HG02642 (cell line): ENCODE measurements at regions not wholly inside any gene's neighbourhood (a gene's known extent, or its start where the extent isn't known, plus 50 kb on each side); places are given as distances from the start of the nearest gene placed in this dataset.
"Not testable (repeated sequence)": the region's sequence is repeated elsewhere in the genome, so short reads cannot be mapped to it uniquely, and the experiment has no call there.

Experiments
- ATAC-seq: cut with Tn5 transposase; IDR thresholded peaks from one replicate; pipeline ENCODE4 v1.9.1; 2021; ENCODE audit warnings: mild to moderate bottlenecking; ENCODE audit not compliant: unreplicated experiment, poor library complexity

DNA sequence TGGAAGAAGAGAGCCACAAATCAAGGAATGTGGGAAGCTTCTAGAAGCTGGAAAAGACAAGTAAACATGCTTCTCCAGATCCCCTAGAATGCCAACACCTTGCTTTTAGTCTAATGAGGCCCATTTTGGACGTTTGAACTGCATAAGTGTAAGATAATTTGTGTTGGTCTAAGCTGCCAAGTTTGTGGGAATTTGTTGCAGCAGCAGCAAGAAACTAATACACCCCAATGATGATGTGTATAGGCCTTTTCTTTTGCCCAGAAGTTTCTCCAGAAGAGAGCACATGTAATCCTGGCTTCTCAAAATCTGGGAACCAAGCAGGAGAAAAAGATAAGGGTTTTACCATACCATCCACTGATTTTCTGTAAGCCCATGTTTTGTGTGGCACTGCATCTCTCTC is 96.1 kb upstream of the DPT start:
- ATAC-seq: no peak

DNA sequence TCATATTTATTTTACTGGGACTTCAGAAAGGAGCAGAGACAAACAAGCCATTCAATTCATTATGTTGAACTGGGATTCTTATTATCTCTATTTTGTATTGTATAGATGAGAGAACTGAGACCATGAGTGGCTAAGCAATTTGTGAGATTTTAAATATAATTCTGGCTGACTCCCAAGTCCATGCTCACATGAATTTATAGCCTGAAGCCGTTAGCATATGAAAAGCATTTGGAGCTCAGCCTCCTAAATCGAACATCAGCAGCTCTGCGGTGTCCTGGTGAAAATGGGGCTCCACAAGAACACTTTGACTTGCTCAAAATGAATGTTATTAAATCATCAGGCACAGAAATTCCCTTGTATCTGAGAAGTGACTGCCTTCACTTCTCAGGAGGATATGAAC is 96.8 kb upstream of the DPT start:
- no peak for ATAC-seq

DNA sequence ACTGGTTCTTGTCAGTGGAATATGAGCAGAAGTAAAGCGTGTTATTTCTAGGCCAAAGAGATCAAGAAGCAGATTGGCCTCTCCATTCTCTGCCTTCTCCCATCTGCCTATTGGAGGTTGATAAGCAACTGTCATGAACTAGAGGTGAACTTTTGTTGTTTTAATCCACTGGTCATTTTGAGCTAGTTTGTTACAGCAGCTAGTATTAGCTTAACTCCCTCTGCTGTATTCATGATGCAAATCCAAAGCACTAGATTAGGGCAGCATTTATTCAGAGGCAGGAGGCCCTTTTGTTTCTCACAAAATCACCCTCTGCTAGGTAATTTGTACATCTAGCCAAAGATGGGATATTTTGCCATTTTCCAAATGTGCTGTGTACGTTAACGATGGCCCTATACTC is 97.3 kb upstream of the DPT start:
- ATAC-seq: no peak

DNA sequence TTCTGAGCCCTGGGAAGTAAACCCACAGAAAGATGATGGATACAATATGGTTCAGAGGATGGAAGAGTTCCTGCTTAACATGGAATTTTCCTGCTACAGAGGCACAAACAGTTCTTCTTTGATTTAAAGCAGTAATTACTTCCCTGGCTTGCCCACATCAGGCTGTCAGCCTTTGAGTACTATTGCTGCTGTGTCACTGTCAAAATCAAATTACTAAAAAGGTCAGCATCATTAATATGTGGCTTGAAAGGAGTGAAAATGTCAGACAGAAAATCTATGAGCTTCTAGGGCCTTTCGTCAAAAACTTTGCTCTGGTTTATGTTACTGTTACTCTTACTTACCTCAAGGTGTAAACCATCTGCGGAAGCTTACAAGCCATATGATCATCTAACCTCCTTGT is 98.6 kb upstream of the DPT start:
- ATAC-seq: no peak

DNA sequence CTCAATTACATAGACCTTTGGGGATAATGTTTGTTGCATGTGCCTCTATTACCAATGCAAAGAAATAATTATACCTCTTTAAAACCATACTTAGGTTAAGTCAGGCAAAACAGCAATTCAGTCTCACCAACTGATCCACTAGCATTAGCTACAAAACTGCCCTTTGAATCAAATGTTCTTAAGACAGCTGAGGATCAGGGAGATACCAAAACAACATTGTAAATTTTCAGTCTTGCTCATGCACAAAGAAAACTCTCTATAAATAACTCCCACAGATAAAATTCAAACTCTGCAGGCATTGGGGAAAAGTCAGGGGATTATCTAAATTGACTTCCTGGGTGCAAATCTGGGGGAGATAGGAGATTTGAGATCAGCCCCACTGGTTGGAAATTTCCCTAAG is 100.9 kb upstream of the DPT start:
- ATAC-seq: no peak

DNA sequence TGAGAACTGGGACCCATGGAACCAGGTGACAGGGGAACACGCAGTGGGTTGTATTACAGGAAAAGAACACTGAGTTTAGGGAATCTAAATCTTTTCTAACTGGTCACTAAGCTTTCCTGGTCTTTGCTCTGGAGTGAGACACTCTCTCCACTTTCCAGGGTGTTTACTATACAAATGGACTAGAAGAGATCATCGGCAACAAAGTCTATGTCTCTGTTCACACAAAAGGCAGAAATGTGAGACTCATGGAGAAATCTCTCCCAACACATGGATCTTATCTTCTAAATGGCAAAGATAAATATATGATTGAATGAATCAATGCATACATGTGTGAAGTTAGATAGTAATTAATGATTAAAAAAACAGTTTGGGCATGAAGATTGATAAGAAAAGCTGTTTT is 101.6 kb upstream of the DPT start:
- no peak for ATAC-seq

DNA sequence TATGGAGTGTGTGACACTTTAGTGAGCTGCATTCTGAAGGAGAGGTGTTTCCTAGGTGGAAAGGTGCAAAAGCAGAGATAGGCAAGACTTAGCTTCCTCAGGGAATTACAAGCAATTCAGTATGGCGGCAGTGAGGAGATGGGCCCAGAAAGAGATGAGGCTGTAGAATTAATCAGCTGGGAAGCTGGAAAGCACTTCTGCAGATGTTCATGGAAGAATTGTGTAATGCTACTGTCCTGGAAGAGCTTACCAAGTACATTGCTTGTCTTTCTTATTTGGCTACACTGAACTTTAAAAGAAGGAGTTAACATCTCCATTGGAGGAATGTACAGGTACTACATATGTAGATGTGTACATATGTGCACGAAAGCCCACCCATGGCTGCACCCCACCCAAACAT is 103.7 kb upstream of the DPT start:
- no peak for ATAC-seq

DNA sequence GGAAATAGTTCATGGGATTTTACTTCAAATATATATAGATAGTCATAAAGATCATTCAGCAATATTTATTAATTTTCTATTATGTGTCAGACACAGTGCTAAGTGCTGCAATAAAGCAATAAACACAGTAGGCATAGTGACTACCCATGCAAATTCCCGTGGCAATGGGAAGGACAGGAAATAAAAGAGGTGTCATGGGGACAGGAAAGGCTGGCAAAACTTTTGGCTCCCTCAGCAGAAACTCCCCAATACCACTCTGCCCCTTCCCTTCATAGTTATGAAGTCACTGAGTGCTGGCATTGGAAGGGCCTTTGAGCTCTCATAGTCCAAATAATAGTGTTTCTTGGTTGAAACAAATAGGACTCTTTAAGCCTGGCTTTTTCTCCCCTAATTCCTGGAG is 104.4 kb upstream of the DPT start:
- ATAC-seq: no peak

DNA sequence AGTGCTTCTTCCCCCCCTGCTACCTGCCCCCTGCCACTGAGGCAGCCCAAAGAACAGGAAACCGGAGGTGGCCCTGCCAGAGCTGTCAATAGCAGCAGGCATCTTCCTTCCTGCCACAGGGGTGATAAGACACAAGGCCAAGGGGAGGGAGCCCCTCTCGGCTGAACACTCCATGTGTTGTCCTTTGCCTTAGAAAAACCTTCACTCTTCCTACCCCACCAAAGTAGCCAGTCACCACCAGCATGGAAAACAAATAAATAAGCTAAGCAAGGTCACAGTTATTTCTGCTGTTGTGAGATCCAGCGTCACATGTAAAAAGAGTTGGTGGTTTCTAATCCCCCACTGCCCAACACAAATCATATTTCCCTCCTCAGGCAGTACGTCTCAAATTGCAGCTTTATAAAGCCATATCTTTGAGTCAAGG is 104.8 kb upstream of the DPT start:
- no peak for ATAC-seq

DNA sequence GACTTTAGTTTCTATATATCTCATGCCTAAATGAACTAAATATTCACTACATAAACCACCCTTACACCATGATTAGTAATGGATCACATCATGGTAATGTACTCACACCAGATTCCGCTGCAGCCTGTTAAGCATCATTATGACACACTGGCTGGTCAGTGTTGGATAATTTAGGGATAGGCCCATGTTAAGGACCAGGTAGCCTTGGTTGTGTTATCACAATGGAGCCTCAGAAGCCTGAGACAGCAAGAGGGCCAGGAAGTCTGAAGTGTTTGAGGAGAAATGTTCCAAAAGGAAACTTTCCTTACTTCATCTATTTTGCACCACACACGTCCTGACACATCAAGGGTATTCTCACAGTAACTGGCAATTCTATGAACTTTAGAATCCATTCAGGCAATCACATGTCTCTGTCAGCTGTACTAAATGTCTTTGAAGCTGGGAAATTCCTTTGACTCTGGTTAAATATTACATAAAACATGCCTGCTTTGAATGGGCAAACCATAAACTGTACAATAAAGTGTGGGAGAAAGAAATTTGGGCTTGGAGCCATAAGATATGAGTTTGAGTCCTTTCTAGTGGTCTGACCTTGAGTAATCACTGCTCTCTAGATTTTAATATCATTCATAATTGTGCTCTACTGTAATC is 105.3 kb upstream of the DPT start:
- no peak for ATAC-seq

DNA sequence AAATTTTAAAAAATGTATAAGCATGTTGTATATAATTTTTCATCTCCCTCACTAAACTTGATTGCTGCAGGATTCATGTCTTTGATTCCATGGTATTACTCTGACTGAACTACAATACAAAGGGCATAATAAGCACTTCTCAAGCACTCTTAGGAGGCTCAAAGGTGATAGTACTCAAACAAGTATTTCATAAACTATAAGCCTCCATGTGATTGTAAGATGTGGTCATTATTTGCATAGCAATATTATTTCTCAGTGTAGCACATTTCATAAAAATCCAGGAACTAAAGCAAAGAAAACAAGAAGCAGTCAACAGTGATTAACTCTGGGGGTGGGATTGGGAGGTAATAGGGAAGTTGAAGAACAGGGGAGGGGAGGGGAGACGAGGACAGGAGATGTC is 106.2 kb upstream of the DPT start:
- no peak for ATAC-seq

DNA sequence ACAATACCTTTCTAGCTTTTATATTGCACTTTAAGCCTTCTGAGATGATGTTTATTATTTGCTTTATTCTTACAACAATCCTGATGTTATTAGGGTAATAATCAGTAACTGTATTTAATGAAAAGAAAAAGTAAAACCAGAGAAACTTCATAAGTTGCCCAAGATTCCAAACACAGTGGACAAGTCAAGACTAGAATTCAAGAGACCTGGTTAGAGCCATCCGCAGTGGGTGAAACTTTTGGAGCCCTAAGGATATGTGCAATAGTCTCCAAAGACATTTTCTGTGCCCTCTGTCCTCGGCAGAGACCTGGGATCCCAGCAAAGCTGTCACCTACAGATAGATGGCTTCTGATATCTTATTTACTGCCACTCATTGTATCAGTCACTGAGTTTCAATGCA is 106.8 kb upstream of the DPT start:
- no peak for ATAC-seq

DNA sequence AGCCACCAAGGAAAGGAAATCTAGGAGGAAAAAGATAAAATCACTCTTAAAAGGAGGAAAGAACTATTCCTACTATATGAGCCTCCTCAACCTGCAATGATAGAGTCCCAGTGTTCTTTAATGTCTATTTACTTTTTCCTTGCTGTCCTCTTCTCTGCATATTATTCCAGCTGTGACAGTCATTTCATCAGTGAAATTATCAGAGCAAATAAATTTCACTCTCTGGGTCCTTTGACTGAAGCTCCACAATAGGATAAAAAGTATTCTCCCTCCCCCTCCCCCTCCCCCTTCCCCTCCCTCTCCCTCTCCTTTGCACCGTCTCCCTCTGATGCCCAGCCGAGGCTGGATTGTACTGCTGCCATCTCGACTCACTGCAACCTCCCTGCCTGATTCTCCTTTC is 107.5 kb upstream of the DPT start:
- ATAC-seq: no peak

DNA sequence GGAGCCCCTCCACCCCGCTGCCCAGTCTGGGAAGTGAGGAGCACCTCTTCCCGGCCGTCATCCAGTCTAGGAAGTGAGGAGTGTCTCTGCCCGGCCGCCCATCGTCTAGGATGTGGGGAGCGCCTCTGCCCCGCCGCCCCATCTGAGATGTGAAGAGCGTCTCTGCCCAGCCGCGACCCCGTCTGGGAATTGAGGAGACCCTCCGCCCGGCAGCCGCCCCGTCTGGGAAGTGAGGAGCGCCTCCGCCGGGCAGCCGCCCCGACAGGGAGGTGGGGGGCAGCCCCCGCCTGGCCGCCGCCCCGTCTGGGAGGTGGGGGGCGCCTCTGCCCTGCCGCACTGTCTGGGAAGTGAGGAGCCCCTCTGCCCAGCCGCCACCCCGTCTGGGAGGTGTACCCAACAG is 108.2 kb upstream of the DPT start:
- ATAC-seq: not testable (repeated sequence)

DNA sequence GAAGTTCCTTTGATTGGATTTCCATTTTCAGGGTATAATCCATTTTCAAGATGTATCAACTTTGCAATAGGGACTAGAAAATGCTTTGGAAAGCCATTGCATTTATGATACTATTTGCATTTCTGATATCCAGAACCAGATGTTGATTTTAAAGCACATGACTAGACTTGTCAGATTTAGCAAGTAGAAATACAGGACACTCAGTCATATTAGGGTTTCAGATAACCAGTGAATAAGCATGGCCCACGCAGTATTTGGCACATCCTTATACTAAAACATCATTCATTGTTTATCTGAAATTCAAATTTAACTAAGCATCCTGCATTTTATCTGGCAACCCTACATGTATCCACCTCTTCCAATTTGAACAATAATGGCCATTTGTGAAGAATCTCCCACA is 113.3 kb upstream of the DPT start:
- no peak for ATAC-seq

DNA sequence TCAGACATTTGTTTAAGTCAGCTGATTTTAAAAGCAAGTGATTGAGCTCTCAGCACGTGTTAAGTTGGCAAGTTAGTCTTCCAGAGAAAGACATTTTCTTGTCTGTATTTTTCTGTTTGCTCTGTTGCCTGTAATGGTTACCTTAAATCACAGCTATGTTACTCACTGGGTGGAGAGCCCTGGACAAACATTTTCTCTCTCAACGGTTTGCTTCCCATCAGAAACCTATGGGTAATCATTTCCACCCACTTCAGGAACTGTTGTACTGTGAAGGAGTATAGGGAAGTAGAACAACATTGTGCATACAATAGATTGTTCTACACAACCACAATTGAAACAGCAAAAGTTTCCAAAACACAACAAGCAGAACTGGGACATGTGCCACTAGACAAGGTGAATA is 113.9 kb upstream of the DPT start:
- no peak for ATAC-seq

DNA sequence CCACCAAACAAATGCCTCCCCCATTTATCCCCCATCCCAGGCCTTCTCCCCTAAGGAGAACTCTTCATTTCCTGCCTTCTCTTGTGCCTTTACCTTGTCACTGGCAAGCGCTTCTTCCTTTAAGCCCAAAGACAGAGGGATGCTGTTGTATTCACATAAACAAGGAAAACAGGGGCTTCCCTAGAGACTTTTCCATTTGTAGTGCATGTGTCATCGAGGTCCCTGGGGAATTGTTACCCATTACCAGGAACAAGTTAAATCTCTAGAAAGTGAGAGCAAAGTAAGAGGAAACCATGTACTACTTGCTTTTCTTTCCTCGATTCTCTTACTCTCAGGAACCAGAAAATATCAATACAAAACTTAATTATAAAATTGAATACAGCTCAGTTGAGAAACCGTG is 114.4 kb upstream of the DPT start:
- ATAC-seq: no peak

DNA sequence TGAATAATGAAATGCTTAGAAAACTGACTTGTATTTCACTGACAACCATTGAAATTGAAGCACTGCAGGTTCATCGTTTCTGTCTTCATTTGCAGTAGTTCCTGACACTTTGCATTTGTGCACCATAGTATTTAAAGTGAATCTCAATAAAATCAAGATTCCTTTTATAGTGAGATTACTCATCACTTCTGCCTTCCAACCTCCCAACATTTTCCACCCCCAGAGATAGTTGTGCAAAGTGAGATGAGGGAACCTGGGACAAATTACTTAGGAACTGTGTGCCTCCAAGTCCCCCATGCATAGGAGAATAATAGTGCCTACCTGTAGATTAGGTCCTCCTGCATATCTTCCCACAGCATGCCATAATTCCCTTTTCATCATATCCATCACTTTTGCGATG is 114.9 kb upstream of the DPT start:
- ATAC-seq: no peak

DNA sequence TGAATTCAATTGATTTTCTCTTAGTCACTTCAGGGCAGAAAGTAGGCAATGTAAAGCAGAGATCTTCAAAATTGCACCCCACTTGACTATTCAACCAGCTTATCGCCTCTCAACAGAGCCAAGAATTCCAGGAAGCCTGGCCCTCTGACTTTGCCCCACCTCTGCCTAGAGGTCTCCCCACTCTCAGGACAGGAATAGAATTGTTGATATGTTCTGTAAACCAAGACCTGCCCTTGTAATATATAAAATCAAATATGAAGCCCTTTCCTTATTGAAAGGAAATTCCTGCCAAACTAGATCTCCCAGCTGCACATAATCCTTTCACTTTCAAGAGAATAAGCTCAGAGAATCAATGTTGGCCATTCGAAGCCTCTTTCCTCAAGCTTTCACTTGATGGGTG is 116.1 kb upstream of the DPT start:
- ATAC-seq: no peak

DNA sequence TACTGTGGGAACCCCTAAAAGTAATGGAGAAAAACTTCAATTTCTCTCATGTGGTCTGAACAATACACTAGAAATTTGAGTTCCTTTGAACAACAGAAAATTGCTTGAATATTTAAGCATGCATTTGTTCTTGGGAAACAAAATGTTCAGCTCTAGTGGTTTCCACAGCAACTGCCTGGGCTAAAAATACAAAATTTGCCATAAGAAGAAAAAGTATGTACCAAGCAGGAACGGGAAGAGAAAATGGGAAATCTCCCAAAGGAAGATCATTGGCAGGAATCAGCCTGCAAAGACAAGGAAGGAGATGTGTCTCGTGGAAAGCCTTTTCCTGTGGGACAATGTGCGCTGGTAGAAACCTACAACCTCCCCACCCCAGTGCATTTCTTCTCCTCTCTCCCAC is 119.0 kb upstream of the DPT start:
- ATAC-seq: no peak

DNA sequence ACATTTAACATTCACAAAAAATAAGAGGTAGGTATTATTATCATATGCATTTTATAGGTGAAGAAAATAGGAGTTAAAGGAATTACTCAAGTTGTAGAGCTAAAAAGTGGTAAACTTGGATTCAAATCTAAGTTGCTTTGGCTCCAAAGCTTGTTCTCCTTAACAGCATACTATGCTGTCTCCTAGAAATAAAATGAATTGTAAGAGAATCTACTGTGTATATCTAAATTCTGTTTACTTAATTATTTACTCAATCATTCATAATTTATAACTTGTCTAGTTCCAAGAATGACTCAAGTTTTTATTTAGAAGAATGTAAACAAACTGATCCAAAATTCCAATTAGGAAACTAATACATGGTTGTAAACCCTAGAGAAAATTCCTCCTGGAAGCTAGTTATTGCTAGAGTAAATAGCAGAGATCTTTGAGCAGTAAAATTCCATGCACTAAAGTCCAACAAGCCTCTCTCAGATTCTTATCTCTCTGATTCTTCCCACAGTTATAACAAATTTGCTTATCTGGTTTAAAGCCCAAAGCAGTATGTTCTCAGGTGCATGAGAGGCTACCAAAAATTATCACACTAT is 132.5 kb upstream of the DPT start:
- ATAC-seq: no peak

DNA sequence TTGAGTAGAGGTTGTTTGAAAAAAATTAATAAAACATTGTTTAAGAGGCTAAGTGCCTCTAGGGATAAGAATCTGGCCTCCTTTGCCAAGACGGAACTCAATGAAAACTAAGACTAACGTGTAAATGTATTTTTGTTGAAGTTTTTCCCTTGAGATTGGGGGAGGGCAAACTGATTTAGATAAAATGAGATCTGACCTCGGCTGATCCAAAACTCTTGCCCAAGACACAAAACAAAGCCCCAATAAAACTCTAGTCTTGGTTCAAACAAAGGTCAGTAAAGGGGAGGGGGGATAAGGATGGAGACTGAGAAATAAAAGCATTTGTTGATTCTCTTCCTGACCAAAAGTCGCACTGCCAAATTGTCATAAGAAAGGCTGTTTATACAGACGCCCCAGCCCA is 134.8 kb upstream of the DPT start:
- ATAC-seq: no peak

DNA sequence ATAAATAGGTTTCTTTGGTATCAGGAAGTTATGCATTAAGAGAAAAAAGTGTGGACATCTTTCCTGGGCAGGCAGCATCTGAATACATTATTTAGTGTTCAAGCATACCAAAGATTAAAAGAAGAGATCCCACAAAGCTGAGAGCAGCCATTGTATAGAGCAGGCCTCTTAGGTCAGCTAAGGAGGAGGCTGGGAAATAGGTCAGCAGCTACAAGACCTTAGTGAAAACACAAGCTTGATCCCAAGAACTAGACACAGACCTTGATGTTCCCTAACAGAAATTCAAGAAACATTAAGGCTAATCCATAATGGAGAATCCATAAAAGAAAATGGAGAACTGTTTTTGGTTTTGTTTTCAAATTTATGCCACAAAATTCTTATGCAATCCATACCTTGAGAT is 135.3 kb upstream of the DPT start:
- no peak for ATAC-seq
